WI38 (cell line): ENCODE measurements at regions not wholly inside any gene's neighbourhood (a gene's known extent, or its start where the extent isn't known, plus 50 kb on each side); places are given as distances from the start of the nearest gene placed in this dataset.
"Not testable (repeated sequence)": the region's sequence is repeated elsewhere in the genome, so short reads cannot be mapped to it uniquely, and the experiment has no call there.

Source experiments
- H3K4me3 ChIP-seq: 2 replicates; pipeline ENCODE4 v1.5.1; 2011; ENCODE audit warnings: low read depth, mild to moderate bottlenecking, control low read depth, low read length
- CTCF ChIP-seq: IDR thresholded peaks from 2 replicates; pipeline ENCODE4 v1.5.1; 2012; ENCODE audit warnings: low read depth, mild to moderate bottlenecking, control low read depth, low read length

- no peak for TF ChIP-seq CTCF
- no peak overlapping the region for H3K4me3 ChIP-seq
These were observed 501.7 kb upstream of the POT1 start for GRCh38 chr7:125431349-125431748.

- TF ChIP-seq CTCF: no peak
- H3K4me3 ChIP-seq: no peak overlapping the region
These were observed 500.4 kb upstream of the POT1 start for GRCh38 chr7:125430013-125430412.

- no peak for TF ChIP-seq CTCF
- no peak overlapping the region for H3K4me3 ChIP-seq
These were observed 498.1 kb upstream of the POT1 start for GRCh38 chr7:125427676-125428075.

GRCh38 chr7:125425506-125425905 lies 495.9 kb upstream of the POT1 start:
- TF ChIP-seq CTCF: no peak
- no peak overlapping the region for H3K4me3 ChIP-seq

GRCh38 chr7:125424721-125425120 lies 495.1 kb upstream of the POT1 start:
- H3K4me3 ChIP-seq: no peak overlapping the region
- no peak for TF ChIP-seq CTCF

- no peak for TF ChIP-seq CTCF
- H3K4me3 ChIP-seq: no peak overlapping the region
These were observed 494.0 kb upstream of the POT1 start for GRCh38 chr7:125423458-125424155.

GRCh38 chr7:125421407-125421806 lies 491.8 kb upstream of the POT1 start:
- not testable (repeated sequence) for H3K4me3 ChIP-seq
